Myocyte (in vitro differentiated cells): ENCODE measurements at regions not wholly inside any gene's neighbourhood (a gene's known extent, or its start where the extent isn't known, plus 50 kb on each side); places are given as distances from the start of the nearest gene placed in this dataset.
"Not testable (repeated sequence)": the region's sequence is repeated elsewhere in the genome, so short reads cannot be mapped to it uniquely, and the experiment has no call there.

Experiments used
- DNase-seq: peaks from one replicate; pipeline ENCODE4 v3.0.0-alpha.2; 2012; ENCODE audit warnings: low read depth

- DNase-seq: no peak
Measured at GRCh38 chr3:83251490-83251889, 1490.0 kb upstream of the GBE1 start.

DNA sequence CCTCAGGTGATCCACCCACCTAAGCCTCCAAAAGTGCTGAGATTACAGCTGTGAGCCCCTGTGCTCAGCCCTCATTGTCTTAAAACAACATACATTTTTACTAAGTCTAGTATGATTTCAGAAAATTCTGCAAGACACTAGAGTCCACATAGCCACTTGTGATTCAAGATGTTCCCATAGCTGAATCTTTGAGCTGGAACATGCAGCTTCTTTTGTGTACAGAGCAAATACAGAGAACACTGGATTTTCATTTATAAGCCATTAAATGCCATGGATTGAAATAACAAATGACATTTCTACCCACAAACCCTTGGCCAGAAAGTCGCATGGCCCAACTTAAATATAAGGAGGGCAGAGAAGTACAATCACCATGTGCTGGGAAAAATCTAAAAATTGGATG is 1489.2 kb upstream of the GBE1 start:
- DNase-seq: no peak

GRCh38 chr3:83248454-83248853 is 1487.0 kb upstream of the GBE1 start:
- no peak for DNase-seq

DNA sequence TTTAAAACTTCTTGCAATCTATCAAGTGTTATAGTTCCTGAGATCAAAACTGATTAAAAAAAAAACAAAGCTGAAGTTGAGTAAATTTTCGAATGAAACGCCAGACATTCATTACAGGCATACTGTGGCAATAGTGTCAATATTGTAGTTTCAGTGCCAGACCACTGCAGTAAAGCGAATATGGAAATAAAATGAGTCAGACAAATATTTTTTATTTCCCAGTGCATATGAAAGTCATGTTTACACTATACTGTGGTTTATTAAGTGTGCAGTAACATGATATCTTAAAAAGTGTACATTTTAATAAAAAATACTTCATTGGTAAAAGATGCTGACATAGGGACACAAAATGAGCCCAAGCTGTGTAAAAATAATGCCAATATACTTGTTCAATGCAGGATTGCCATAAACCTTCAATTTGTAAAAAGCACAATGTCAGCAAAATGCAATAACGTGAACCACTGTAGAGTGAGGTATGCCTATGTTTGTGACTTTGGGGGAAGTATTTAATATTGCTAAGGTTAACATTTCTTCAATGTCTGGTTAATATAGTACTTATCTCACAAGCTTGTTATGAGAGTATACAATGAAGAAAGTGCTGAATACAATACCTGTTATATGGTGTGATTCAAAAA is 1473.9 kb upstream of the GBE1 start:
- DNase-seq: no peak

GRCh38 chr3:83233715-83234114 is 1472.3 kb upstream of the GBE1 start:
- no peak for DNase-seq

GRCh38 chr3:83230841-83231240 is 1469.4 kb upstream of the GBE1 start:
- no peak for DNase-seq

GRCh38 chr3:83230376-83230775 is 1468.9 kb upstream of the GBE1 start:
- no peak for DNase-seq

- DNase-seq: no peak
Measured at GRCh38 chr3:83226751-83227150, 1465.3 kb upstream of the GBE1 start.

DNA sequence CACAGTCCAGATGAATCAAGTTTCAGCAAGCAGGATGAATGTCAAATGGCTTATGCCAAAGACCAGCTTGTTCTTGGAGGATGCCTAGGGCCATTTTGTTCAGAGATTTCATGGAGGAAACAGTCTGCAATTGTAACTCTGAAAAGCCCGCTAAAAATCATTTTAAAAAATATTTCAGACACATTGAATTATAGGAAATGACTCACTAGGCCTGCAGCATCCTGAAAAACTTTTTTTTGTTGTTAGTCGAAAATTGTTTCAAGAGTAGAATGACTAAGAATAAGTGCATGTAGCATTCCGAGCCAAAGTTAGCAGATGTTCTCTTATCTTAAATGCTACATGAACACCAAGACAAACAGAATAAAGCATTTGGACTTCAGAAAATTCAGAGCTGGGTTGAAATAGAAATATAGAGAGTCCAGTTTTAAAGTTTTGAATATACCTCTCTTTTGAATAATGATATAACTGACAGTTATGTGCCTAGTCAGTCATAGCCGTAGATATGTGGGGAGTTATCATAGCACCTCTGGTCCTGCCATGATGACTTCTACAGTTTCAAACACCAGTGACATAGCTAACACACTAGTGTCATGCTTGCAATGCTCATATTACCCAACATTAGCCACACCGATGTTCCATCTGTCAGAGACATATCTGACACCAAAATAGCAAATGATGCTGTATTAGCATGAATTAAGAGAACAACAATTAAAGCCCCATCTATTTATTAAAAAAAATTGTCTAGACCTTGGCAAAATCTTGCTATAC is 1462.8 kb upstream of the GBE1 start:
- DNase-seq: no peak

- DNase-seq: no peak
Measured at GRCh38 chr3:83218383-83219200, 1457.1 kb upstream of the GBE1 start.

DNA sequence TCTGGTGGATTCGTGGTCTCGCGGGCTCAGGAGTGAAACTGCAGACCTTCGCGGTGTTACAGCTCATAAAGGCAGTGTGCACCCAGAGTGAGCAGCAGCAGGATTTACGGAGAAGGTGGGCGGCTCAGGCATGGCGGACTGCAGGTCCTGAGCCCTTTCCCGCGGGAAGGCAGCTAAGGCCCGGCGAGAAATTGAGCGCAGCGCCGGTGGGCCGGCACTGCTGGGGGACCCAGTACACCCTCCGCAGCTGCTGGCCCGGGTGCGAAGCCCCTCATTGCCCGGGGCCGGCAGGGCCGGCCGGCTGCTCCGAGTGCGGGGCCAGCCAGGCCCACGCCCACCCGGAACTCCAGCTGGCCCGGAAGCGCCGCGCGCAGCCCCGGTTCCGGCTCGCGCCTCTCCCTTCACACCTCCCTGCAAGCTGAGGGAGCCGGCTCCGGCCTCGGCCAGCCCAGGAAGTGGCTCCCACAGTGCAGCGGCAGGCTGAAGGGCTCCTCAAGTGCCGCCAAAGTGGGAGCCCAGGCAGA is 1456.2 kb upstream of the GBE1 start:
- DNase-seq: not testable (repeated sequence)

DNA sequence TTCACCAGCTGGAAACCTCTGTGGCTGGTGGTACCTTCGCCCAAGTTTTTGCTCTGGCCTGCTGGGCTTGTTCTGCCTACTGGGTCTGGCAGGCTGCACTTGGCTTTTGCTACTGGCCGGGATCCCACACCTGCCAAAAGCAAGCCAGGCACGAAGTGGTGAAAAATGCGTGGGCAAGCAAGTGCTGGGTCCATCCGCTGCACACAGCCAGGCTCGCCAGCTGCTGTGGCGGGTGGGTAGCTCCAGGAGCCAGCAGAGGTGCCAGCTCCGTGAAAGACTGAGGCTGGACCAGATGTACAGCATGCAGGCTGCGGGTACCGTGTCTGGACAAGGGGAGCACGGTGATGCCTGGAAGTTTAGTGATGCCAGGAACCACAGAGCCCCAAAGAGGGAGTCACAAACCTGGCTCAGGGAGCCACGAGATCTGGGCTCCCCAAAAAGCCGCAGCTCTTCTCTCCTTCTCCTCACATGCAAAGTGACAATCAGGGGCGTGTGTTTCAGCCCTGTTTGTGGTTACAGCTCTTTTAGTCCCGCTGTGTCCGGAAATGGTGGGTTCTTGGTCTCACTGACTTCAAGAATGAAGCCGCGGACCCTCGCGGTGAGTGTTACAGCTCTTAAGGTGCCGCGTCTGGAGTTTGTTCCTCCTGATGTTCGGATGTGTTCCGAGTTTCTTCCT is 1455.6 kb upstream of the GBE1 start:
- DNase-seq: no peak

DNA sequence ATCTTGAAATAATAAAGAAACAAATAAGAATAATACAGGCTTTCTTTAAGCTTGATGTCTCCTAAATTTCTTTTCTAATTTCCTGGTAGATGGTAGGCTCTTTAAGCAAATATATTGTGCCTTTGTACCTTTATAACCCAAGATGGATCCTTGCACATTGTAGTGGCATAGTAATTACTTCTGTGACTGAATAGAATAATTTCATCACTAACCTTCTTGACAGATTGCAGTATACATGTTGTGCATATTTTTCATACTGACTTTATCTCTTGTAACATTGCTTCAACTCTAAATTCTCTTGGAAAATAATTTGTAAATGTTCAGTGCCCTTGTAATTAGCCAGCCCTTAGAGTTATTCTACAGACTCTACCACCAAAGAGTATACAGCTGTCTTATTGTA is 1433.8 kb upstream of the GBE1 start:
- DNase-seq: no peak

- no peak for DNase-seq
Measured at GRCh38 chr3:83193526-83193925, 1432.1 kb upstream of the GBE1 start.

DNA sequence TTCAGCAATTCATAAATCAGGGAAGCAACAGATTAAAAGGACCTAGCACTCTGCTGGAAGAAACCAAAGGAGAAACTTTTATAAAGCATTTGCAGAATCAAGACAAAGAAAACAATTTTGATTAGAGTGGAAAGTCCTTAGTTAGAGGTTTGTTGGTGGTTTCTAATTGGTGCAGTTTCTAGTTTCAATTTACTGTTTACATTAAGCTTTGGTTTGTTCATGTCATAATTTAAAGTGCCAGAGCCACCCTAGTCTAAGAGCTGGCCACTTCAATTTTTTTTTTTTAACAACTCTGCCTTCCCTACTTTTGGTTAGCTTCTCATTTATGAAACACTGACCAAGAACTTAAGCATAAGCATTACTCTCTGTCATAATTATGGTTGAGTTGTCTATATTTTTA is 1428.2 kb upstream of the GBE1 start:
- DNase-seq: no peak

- no peak for DNase-seq
Measured at GRCh38 chr3:83169473-83169872, 1408.0 kb upstream of the GBE1 start.

DNA sequence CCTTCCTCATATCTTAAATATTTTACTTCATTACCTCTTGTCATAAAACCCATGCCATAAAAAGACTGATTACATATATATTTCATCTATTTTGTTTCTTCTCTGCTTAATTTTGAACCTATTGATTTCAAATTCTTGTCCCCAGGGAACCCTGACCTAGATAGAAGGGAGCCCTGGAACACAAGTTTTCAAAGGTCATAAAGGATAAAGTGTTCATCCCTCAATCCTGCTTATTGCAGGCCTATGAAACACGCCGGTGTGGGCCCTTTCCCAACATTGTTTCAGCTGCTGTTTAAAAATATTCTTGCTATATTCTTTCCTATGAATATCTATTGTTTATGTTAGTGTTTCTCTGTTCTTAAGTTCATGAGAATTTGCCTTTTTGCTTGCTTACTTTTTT is 1389.5 kb upstream of the GBE1 start:
- DNase-seq: no peak

GRCh38 chr3:83140983-83141382 is 1379.5 kb upstream of the GBE1 start:
- no peak for DNase-seq

DNA sequence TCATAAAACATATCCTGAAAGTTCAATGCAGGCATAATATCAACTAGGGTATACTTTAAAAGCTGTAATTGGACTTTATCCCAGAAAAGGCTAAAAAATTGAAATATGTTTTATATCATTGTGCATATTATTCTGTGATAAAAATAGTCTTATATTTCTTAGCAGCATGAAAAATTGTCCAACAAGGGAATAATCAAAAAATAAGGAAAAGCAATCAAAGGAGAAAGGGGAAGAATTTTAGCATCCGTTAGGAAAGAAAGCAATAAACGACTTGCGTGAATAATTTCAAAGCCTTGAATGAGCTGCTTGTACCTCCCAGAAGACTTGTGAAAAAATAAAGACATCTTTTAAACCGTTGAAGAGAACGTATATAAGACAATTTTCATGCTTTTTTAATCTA is 1369.8 kb upstream of the GBE1 start:
- no peak for DNase-seq

GRCh38 chr3:83122774-83123350 is 1361.4 kb upstream of the GBE1 start:
- no peak for DNase-seq

DNA sequence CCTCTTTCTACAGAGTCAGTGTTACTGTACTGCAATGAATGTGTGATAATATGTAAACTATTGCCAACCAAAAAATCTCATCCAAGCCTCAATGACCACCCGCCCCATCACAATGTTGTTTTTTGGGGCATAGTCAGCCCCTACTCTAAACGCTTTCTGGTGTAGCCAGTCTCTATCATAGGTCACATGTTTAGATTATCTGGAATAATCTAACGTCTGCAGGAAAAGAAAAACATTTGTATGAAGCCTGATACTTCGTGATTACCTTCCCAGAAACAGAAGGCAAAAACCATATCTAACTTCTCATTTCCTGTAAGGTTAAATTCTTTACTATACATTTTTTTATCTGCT is 1331.8 kb upstream of the GBE1 start:
- DNase-seq: no peak
